22Rv1 (cell line): ENCODE measurements at regions not wholly inside any gene's neighbourhood (a gene's known extent, or its start where the extent isn't known, plus 50 kb on each side); places are given as distances from the start of the nearest gene placed in this dataset.

Source experiments
- H3K27ac ChIP-seq: fragments of 450-650 bp; 2 replicates; pipeline ENCODE4 v1.5.1; 2017
- CTCF ChIP-seq: fragments of 450-650 bp; IDR thresholded peaks from 2 replicates; pipeline ENCODE4 v1.5.1; 2017; ENCODE audit warnings: mild to moderate bottlenecking
- ZFX ChIP-seq: fragments of 450-650 bp; IDR thresholded peaks from 2 replicates; pipeline ENCODE4 v1.6.1; 2017; ENCODE audit warnings: antibody characterized with exemption, borderline replicate concordance

GRCh38 chr1:4595341-4596225 lies 58.8 kb upstream of the AJAP1 start:
- H3K27ac ChIP-seq = no peak overlapping the region
- TF ChIP-seq ZFX = no peak
- TF ChIP-seq CTCF = no peak

GRCh38 chr1:4596486-4596885 lies 57.9 kb upstream of the AJAP1 start:
- H3K27ac ChIP-seq = no peak overlapping the region
- TF ChIP-seq CTCF = no peak
- TF ChIP-seq ZFX = no peak

GRCh38 chr1:4597020-4597419 lies 57.4 kb upstream of the AJAP1 start:
- TF ChIP-seq CTCF (no peak), ZFX (no peak)
- H3K27ac ChIP-seq = no peak overlapping the region

GRCh38 chr1:4598561-4598960 lies 55.8 kb upstream of the AJAP1 start:
- no peak overlapping the region for H3K27ac ChIP-seq
- TF ChIP-seq CTCF = no peak
- TF ChIP-seq ZFX = no peak

GRCh38 chr1:4599521-4599920 lies 54.9 kb upstream of the AJAP1 start:
- no peak overlapping the region for H3K27ac ChIP-seq
- TF ChIP-seq ZFX (no peak), CTCF (no peak)

- H3K27ac ChIP-seq = no peak overlapping the region
- no peak for TF ChIP-seq CTCF
- no peak for TF ChIP-seq ZFX
These were observed 54.4 kb upstream of the AJAP1 start for GRCh38 chr1:4599951-4600481.
